PC-9 (cell line): ENCODE measurements at regions not wholly inside any gene's neighbourhood (a gene's known extent, or its start where the extent isn't known, plus 50 kb on each side); places are given as distances from the start of the nearest gene placed in this dataset.

Experiments used
- BruUV-seq: library from RNA; stranded (reverse); fragments of 400-500 nt; replicated peaks from 2 replicates; lab custom pipeline; 2021; lab: Mats Ljungman, UMichigan
- CTCF ChIA-PET: fragments of 300-600 bp; sonication (Branson Sonifier 250); formaldehyde crosslinking; loops from one replicate; lab custom pipeline; 2022; ENCODE audit warnings: antibody characterized with exemption; lab: Charles Lee
- POLR2A ChIA-PET: fragments of 300-600 bp; sonication (Branson Sonifier 250); formaldehyde crosslinking; loops from one replicate; lab custom pipeline; 2022; ENCODE audit warnings: antibody characterized with exemption; ENCODE audit not compliant: unreplicated experiment; lab: Charles Lee
- DNase-seq, 2 experiments: peaks; one replicate each; pipeline versions ENCODE4 v3.0.0 to v3.0.0-alpha.2; 2015 to 2022; ENCODE audit warnings: mixed read lengths in 1 of 2
- H2AFZ ChIP-seq: fragments of 200-600 bp; sonication (generic); 2 replicates; pipeline ENCODE4 v1.8.1; 2017; ENCODE audit warnings: antibody characterized with exemption
- H3F3A ChIP-seq: fragments of 200-600 bp; sonication (generic); 2 replicates; pipeline ENCODE4 v1.8.1; 2017; ENCODE audit warnings: antibody characterized with exemption, mild to moderate bottlenecking, low read depth; ENCODE audit not compliant: insufficient read depth
- H3K27ac ChIP-seq: fragments of 200-600 bp; sonication (generic); 2 replicates; pipeline ENCODE4 v1.6.1; 2016; ENCODE audit warnings: mixed run types
- H3K27me3 ChIP-seq: fragments of 200-600 bp; sonication (generic); 2 replicates; pipeline ENCODE4 v1.6.1; 2016; ENCODE audit warnings: low read depth, mixed run types; ENCODE audit not compliant: insufficient read depth
- H3K36me3 ChIP-seq: fragments of 200-600 bp; sonication (generic); 2 replicates; pipeline ENCODE4 v1.6.1; 2016; ENCODE audit warnings: low read depth, mixed run types
- H3K4me1 ChIP-seq: fragments of 200-600 bp; sonication (generic); replicated peaks from 2 replicates; pipeline ENCODE4 v1.6.1; 2016; ENCODE audit warnings: mixed run types; ENCODE audit not compliant: insufficient read depth
- H3K4me2 ChIP-seq: fragments of 200-600 bp; sonication (generic); 2 replicates; pipeline ENCODE4 v1.6.1; 2017; ENCODE audit warnings: mixed run types
- H3K4me3 ChIP-seq: fragments of 200-600 bp; sonication (generic); 2 replicates; pipeline ENCODE4 v1.6.1; 2016; ENCODE audit warnings: mixed run types
- H3K79me2 ChIP-seq: fragments of 200-600 bp; sonication (generic); 2 replicates; pipeline ENCODE4 v1.6.1; 2017; ENCODE audit warnings: low read depth, mixed run types
- H3K9me2 ChIP-seq: fragments of 200-600 bp; sonication (generic); 2 replicates; pipeline ENCODE4 v1.8.1; 2017; ENCODE audit warnings: mild to moderate bottlenecking; ENCODE audit not compliant: insufficient read depth
- H3K9me3 ChIP-seq: fragments of 200-600 bp; sonication (generic); 2 replicates; pipeline ENCODE4 v1.8.1; 2016; ENCODE audit warnings: low read depth; ENCODE audit not compliant: insufficient read depth
- H4K20me1 ChIP-seq: fragments of 200-600 bp; sonication (generic); 2 replicates; pipeline ENCODE4 v1.8.1; 2017; ENCODE audit not compliant: insufficient read depth
- EZH2 ChIP-seq: fragments of 200-600 bp; sonication (generic); IDR thresholded peaks from 2 replicates; pipeline ENCODE4 v1.8.0; 2017; ENCODE audit warnings: antibody characterized with exemption, low read depth
- intact Hi-C: fragments of 100-400 bp; cut with micrococcal nuclease; formaldehyde crosslinking; loops from one replicate; pipeline ENCODE4 v1.10.0; 2022; ENCODE audit not compliant: unreplicated experiment
- TF ChIP-seq, protein P1 (sequence below): fragments of 200-600 bp; sonication (generic); conservative IDR thresholded peaks from 2 replicates; pipeline ENCODE4 v1.6.1; 2017; ENCODE audit warnings: mixed run types, antibody characterized with exemption, mild to moderate bottlenecking, moderate library complexity

DNA sequence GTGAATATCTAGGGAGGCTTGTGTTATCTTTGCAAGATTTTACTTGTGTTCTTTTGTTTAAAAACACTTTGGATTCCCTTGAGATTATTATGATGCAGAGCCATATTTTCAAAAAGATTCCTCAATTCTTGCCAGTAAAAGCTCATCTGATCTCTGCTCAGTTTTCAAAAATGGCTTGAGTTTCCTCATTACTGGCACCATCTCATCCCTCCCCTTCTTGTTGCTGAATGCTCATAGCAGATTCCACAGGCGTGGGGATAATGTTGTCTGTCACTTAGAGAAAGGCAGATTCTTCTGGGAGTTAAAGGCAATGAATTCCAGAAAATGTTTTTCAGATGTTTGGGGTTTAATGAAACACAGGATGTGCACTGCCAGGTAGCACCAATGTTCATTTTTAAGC, 170.4 kb upstream of the TANK start:
- TF ChIP-seq, protein P1, sequence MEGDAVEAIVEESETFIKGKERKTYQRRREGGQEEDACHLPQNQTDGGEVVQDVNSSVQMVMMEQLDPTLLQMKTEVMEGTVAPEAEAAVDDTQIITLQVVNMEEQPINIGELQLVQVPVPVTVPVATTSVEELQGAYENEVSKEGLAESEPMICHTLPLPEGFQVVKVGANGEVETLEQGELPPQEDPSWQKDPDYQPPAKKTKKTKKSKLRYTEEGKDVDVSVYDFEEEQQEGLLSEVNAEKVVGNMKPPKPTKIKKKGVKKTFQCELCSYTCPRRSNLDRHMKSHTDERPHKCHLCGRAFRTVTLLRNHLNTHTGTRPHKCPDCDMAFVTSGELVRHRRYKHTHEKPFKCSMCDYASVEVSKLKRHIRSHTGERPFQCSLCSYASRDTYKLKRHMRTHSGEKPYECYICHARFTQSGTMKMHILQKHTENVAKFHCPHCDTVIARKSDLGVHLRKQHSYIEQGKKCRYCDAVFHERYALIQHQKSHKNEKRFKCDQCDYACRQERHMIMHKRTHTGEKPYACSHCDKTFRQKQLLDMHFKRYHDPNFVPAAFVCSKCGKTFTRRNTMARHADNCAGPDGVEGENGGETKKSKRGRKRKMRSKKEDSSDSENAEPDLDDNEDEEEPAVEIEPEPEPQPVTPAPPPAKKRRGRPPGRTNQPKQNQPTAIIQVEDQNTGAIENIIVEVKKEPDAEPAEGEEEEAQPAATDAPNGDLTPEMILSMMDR: no peak
- no peak for TF ChIP-seq EZH2

DNA sequence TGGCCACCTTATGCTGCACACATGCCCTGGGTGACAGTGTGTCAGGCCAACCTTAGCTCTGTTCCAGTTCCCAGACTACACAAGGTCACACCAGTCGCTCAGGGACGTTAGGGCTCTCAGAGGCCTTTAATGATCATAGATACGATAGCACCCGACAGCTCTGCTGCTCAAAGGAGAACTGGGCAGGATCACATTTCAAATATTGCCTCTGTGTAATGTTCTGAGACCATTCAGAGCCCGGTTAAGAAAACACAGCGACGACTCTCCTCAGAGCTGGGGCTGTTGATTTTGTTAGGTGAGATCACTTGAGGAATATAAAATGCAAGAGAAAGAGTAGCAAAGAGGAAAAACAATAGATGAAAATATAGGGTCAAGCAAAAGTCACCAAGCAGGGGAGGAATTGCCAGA, 166.6 kb upstream of the TANK start:
- Histone ChIP-seq H3K4me3 (no peak overlapping the region), H2AFZ (no peak overlapping the region), H3K27ac (no peak overlapping the region), H3K9me2 (no peaks in the 10 kb centered on the region), H3K4me2 (no peak overlapping the region; the same call in 1 of the 2 replicates), H3K79me2 (no peaks in the 10 kb centered on the region), H3K27me3 (no peaks in the 10 kb centered on the region), H3K36me3 (no peaks in the 10 kb centered on the region), H3K4me1 (no peaks in the 10 kb centered on the region; the same call in 1 of the 2 replicates), H3F3A (no peaks in the 10 kb centered on the region), H4K20me1 (no peaks in the 10 kb centered on the region), H3K9me3 (no peaks in the 10 kb centered on the region)
- no TSS peak for BruUV-seq
- intact Hi-C loops: loop anchor here (5.0 to 10.0 kb wide), 2 partner anchors 739 to 881 kb away; no protein-coding TSS in a partner anchor
- DNase-seq: no peak
- CTCF ChIA-PET: no interaction called here
- POLR2A ChIA-PET: no interaction called here
- TF ChIP-seq EZH2: no peak
- TF ChIP-seq, protein P1: no peak

More for the DNA sequence above, 170.4 kb upstream of the TANK start:
- no peak overlapping the region for H3K27ac ChIP-seq
- H3K27me3 ChIP-seq: no peaks in the 10 kb centered on the region
- H2AFZ ChIP-seq: no peak overlapping the region
- intact Hi-C loops: loop anchor here (5.0 to 10.0 kb wide), 2 partner anchors 735 to 877 kb away; no protein-coding TSS in a partner anchor
- H3K4me2 ChIP-seq: no peak overlapping the region
- no TSS peak for BruUV-seq
- no peaks in the 10 kb centered on the region for H3K9me3 ChIP-seq
- no peaks in the 10 kb centered on the region for H3K9me2 ChIP-seq
- ChIA-PET CTCF (no interaction called here), POLR2A (interaction anchor here (0.6 kb wide), 1 partner anchor 675 kb away, joined by 6 read pairs; no protein-coding TSS in a partner anchor)
- no peaks in the 10 kb centered on the region for H3K79me2 ChIP-seq
- H3F3A ChIP-seq: no peaks in the 10 kb centered on the region
- H4K20me1 ChIP-seq: no peaks in the 10 kb centered on the region
- H3K4me1 ChIP-seq: no peaks in the 10 kb centered on the region; the same call in 1 of the 2 replicates
- no peak overlapping the region for H3K4me3 ChIP-seq
- no peak for DNase-seq
- no peaks in the 10 kb centered on the region for H3K36me3 ChIP-seq

DNA sequence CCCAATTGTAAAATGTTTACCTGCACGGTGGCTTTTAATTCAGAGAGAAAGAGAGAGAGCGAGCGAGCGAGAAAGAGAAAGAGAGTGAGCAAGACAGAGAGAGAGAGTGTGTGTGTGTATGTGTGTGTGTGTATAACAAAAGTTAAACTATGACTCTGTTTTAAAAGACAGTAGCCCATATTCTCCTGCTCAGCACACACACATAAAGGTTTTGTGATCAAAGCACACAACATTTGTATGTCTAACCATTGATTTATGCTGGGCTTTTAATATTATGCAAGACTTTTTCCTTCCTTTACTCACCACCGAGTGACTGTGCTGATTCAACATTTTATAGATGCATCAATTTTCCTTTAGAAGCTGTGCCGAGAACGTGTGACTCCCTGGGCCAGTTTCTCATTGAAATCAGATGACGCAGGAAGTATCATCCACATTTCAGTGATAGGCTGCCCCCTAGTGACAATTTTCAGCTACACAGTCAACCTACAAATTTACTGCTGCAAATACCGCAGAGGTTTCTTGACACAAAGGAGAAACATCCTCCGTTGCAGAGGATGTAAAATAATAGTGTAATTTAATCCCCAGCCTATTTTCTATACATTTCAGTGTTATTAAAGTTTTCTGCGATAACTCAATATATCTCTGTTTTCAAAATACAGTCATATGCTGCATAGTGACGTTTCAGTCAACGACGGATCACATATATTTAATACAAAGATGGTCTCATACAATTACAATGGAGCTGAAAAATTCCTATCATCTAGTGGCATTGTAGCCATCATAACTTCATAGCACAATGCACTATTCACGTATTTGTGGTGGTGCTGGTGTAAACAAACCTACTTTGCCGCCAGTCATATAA, 165.9 kb upstream of the TANK start:
- H2AFZ ChIP-seq: no peak overlapping the region
- POLR2A ChIA-PET: interaction anchor here (0.5 kb wide), 1 partner anchor 24 kb away, joined by 3 read pairs; no protein-coding TSS in a partner anchor
- intact Hi-C loops: loop anchor here (5.0 to 10.0 kb wide), 2 partner anchors 740 to 882 kb away; no protein-coding TSS in a partner anchor

More for the DNA sequence above, 165.9 kb upstream of the TANK start:
- Histone ChIP-seq H3F3A (no peaks in the 10 kb centered on the region), H3K4me1 (no peaks in the 10 kb centered on the region; the same call in 1 of the 2 replicates), H3K4me3 (no peak overlapping the region), H3K79me2 (no peaks in the 10 kb centered on the region), H3K9me2 (no peaks in the 10 kb centered on the region), H3K36me3 (no peaks in the 10 kb centered on the region), H3K27me3 (no peaks in the 10 kb centered on the region), H3K9me3 (no peaks in the 10 kb centered on the region), H4K20me1 (no peaks in the 10 kb centered on the region), H3K27ac (no peak overlapping the region), H3K4me2 (peak overlapping the region; percentile 30; the same call in 1 of the 2 replicates)
- no peak for TF ChIP-seq EZH2
- TF ChIP-seq, protein P1: peak; percentile 81
- CTCF ChIA-PET: no interaction called here
- DNase-seq: peak; percentile 48 to 61
- BruUV-seq: no TSS peak
